Duodenal mucosa (tissue), 2 donors: ENCODE measurements at regions not wholly inside any gene's neighbourhood (a gene's known extent, or its start where the extent isn't known, plus 50 kb on each side); places are given as distances from the start of the nearest gene placed in this dataset.
"Not testable (repeated sequence)": the region's sequence is repeated elsewhere in the genome, so short reads cannot be mapped to it uniquely, and the experiment has no call there.

ENCODE experiments used
- H3K27ac ChIP-seq: one replicate; pipeline ENCODE4 v1.7.0; 2013; ENCODE audit warnings: low read depth, low read length
- H3K27me3 ChIP-seq, 2 donors: one replicate each; pipeline ENCODE4 v1.7.0; 2013; ENCODE audit warnings: low read length in 2 of 2, control low read depth in 1 of 2; ENCODE audit not compliant: insufficient read depth in 2 of 2, control insufficient read depth in 1 of 2
- H3K36me3 ChIP-seq, 2 donors: one replicate each; pipeline ENCODE4 v1.7.0; 2013; ENCODE audit warnings: low read length in 2 of 2, control low read depth in 1 of 2; ENCODE audit not compliant: insufficient read depth in 2 of 2, control insufficient read depth in 1 of 2
- H3K4me1 ChIP-seq, 2 donors: one replicate each; pipeline ENCODE4 v1.7.0; 2013; ENCODE audit warnings: low read length in 2 of 2, control low read depth in 1 of 2; ENCODE audit not compliant: insufficient read depth in 2 of 2, control insufficient read depth in 1 of 2
- H3K4me3 ChIP-seq, 2 donors: one replicate each; pipeline ENCODE4 v1.7.0; 2013; ENCODE audit warnings: low read length in 2 of 2, low read depth in 1 of 2
- H3K9ac ChIP-seq, 2 donors: one replicate each; pipeline ENCODE4 v1.7.0; 2013; ENCODE audit warnings: low read length in 2 of 2, low read depth in 1 of 2
- H3K9me3 ChIP-seq, 2 donors: one replicate each; pipeline ENCODE4 v1.7.0; 2013; ENCODE audit warnings: low read length in 2 of 2, control low read depth in 1 of 2; ENCODE audit not compliant: control insufficient read depth in 1 of 2

DNA sequence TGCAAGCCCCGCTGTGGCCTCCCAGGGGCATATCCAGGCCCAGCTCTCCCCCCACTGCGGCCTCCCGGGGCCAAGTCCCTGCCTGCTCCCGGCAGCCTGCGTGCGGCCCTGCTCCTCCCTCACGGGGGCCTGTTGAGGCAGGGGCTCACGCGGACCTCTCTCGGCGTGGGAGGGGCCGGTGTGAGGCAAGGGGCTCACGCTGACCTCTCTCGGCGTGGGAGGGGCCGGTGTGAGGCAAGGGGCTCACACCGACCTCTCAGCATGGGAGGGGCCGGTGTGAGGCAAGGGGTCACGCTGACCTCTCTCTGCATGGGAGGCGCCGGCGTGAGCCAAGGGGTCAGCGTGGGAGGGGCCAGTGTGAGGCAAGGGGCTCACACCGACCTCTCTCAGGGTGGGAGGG lies 251.2 kb upstream of the NUPR2 start:
- not testable (repeated sequence) for H3K27me3 ChIP-seq, H3K27ac ChIP-seq, H3K9ac ChIP-seq, H3K36me3 ChIP-seq, H3K4me1 ChIP-seq, H3K9me3 ChIP-seq, H3K4me3 ChIP-seq

DNA sequence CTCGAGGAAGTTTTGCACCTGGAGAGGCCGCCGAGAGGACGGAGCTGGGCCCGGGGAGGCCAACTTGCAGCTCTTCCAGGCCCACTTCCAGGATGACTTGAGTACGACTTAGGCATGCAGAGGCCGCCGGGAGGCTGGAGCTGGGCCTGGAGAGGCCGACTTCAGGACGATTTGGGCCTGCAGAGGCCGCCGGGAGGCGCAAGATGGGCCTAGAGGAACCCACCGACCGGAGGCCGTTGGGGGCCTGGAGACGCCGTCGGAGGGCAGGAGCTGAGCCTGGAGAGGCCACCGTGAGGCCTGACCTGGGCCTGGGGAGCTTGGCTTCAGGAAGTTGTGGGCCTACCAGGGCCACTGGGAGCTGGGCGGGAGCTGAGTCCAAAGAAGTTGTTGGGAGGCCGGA lies 250.5 kb upstream of the NUPR2 start:
- H3K4me3 ChIP-seq, H3K9me3 ChIP-seq, H3K9ac ChIP-seq, H3K36me3 ChIP-seq, H3K27me3 ChIP-seq, H3K27ac ChIP-seq, H3K4me1 ChIP-seq: not testable (repeated sequence)

DNA sequence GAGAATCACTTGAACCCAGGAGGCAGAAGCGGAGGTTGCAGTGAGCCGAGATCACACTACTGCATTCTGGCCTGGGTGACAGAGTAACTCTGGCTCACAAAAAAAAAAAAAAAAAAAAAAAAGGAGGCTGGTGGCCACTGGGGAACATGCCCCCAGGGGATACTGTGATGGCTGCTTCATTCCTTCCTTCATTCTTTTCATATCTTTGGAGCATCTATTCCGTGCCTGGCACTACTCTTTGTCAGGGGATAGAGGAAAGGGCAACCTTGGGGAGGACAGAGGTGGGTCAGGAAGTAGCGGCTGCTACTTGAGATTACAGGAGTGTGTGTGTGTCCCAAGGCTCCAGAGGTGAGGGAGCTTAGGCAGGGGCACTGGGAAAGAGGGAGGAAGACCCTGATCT lies 236.4 kb upstream of the NUPR2 start:
- not testable (repeated sequence) for H3K4me1 ChIP-seq, H3K27ac ChIP-seq, H3K9me3 ChIP-seq, H3K9ac ChIP-seq, H3K36me3 ChIP-seq, H3K4me3 ChIP-seq, H3K27me3 ChIP-seq

DNA sequence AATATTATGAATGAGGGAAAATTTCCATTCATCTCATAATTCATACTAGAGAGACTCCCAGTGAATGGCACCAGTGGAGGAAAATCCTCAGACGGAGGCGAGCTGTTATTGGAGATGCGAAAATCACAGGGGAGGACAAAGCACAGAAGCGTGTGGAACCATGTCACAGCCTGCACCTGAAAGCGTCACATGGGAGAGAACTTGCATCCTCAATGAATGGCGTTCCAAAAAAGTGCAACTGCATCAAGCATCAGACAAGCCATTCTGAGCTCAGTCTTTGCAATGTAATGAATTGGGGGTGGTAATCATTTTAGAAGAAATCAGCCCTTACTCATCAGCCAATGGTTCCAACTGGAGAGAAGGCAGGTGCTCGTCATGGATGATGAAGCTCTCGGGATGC lies 235.0 kb upstream of the NUPR2 start:
- not testable (repeated sequence) for H3K27me3 ChIP-seq, H3K36me3 ChIP-seq, H3K9ac ChIP-seq, H3K4me3 ChIP-seq, H3K9me3 ChIP-seq, H3K4me1 ChIP-seq, H3K27ac ChIP-seq

DNA sequence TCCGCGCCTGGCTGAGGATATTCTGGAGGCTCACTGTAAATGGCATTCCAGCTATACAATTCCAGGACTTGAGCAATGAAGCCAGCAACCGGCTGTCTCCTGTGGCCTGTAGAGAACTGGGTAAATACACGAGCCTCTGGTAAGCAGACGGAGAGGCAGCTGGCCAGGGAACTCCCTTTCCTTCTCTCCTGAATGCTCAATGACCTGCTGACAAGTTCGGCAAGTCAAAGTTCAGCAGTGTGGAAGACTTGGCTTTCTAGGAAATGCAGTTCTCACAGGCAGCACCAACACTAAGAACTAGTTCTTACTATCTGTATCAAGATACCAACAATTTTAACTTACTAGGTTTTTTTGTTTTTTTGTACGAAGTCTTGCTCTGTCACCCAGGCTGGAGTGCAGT lies 232.1 kb upstream of the NUPR2 start:
- not testable (repeated sequence) for H3K4me3 ChIP-seq, H3K36me3 ChIP-seq, H3K27me3 ChIP-seq, H3K9me3 ChIP-seq, H3K4me1 ChIP-seq, H3K27ac ChIP-seq, H3K9ac ChIP-seq

DNA sequence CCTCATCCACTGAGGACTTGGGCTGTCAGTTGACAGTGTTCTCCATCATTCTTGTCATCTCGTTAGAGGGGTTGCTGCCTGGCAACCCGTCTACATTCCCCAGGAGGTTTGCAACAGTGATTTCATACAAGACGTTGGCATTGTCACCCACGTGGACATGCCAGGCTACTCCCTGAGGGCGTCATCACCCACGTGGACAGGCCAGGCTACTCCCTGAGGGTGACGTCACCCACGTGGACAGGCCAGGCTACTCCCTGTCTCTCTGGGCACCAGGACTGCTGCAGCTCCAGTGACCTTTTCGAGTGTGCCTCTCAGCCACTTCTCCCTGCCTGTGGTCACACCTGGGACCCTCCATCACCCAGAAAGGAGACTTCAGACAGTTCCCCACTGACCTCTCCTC lies 212.1 kb upstream of the NUPR2 start:
- H3K27me3 ChIP-seq, H3K4me3 ChIP-seq, H3K36me3 ChIP-seq, H3K9me3 ChIP-seq, H3K27ac ChIP-seq, H3K4me1 ChIP-seq, H3K9ac ChIP-seq: not testable (repeated sequence)

DNA sequence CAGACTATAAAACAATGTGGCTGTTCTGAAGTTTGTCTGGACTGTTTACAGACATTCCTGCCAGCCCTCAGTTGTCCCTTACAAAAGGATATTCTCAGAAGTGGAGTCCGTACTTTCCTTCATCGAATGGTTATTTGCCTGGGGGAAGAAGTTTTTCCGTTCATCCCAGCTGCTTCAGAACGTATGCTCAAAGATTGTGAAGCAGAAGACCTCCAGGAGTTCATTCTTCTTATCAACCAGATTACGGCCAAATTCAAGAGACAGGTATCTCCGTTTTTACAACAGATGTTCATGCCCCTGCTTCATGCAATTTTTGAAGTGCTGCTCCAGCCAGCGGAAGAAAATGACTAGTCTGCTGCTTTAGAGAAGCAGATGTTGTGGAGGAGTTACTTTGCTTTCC lies 174.3 kb upstream of the NUPR2 start:
- H3K9ac ChIP-seq = no peak overlapping the region
- H3K27ac ChIP-seq = no peak overlapping the region
- H3K9me3 ChIP-seq = peaks cover 2 to 5% of the 10 kb centered on the region in 2 donors
- H3K4me1 ChIP-seq = no peaks in the 10 kb centered on the region
- H3K27me3 ChIP-seq = no peaks in the 10 kb centered on the region
- no peaks in the 10 kb centered on the region for H3K36me3 ChIP-seq
- H3K4me3 ChIP-seq = no peak overlapping the region

DNA sequence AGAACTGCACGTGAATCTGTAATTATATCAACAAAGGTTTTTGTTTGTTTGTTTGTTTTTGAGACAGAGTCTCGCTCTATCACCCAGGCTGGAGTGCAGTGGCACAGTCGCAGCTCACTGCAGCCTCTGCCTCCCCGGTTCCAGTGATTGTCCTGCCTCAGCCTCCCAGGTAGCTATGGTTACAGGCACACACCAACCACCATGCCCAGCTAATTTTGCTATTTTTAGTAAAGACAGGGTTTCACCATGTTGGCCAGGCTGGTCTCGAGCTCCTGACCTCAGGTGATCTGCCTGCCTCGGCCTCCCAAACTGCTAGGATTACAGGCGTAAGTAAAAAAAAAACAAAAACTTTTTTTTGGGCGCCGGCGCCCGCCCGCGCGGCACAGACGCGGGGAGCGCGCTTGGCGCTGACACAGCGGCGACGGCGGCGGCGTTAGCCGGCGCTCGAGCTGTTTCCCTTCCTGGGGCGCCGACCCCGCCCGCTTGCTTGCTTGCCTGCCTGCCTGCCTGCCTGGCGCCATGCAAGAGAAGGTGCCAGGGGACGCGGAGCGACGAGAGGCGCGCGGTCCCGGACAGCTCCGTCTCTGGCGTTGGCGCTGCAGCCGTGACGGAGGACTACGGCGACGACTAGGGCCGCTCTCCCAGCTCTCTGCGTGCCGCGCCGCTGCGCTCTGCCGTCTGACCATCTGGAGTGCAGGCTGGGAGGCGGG lies 171.4 kb upstream of the NUPR2 start:
- Histone ChIP-seq H3K4me3 (no peak overlapping the region), H3K9ac (no peak overlapping the region), H3K27ac (no peak overlapping the region), H3K4me1 (no peaks in the 10 kb centered on the region), H3K36me3 (no peaks in the 10 kb centered on the region), H3K27me3 (no peaks in the 10 kb centered on the region), H3K9me3 (no peaks in the 10 kb centered on the region)

DNA sequence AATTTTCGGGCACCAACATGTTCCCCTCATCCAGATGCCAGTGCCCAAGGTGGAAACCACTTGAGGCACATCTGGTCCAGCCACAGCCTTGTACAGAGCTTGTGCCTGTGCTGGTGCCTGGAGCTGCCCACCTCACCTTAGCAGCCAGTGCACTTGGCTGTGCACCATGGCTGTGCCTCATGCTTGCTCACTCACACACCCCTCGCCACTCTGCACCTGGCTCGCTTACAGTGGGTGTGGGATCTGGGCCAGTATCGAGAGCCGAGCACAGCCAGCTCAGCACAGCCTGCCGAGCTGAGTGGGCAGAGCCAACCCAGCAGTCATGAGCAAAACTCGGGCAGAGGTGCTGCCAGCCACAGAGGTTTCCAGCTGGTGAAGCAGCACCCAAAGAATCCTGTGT lies 139.9 kb upstream of the NUPR2 start:
- H3K4me1 ChIP-seq = no peaks in the 10 kb centered on the region
- H3K36me3 ChIP-seq = no peaks in the 10 kb centered on the region
- no peaks in the 10 kb centered on the region for H3K27me3 ChIP-seq
- no peak overlapping the region for H3K4me3 ChIP-seq
- H3K9me3 ChIP-seq = peaks cover 16 to 27% of the 10 kb centered on the region in 2 donors
- no peak overlapping the region for H3K27ac ChIP-seq
- H3K9ac ChIP-seq = no peak overlapping the region

DNA sequence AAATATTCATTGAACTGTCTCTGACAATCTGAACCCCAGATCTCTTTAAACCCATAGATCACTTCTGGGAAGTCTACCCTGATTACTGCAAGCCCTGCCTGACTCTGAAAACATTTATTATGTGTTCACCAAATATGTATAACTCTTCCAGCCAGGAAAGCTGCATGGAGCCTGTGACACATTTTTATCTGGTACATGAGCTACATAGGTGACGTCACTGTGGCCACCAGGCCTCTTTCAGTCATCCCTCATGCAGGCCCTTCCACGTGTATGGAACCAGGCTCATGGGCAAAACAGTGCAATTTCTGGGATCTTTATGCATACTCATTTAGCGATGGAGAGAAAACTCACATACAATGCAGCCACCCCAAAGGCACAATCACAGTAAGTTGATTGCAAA lies 133.9 kb upstream of the NUPR2 start:
- Histone ChIP-seq H3K4me1 (no peaks in the 10 kb centered on the region), H3K4me3 (no peak overlapping the region), H3K9me3 (peaks cover 16 to 18% of the 10 kb centered on the region in 2 donors), H3K27me3 (no peaks in the 10 kb centered on the region), H3K27ac (no peak overlapping the region), H3K36me3 (no peaks in the 10 kb centered on the region), H3K9ac (no peak overlapping the region)

DNA sequence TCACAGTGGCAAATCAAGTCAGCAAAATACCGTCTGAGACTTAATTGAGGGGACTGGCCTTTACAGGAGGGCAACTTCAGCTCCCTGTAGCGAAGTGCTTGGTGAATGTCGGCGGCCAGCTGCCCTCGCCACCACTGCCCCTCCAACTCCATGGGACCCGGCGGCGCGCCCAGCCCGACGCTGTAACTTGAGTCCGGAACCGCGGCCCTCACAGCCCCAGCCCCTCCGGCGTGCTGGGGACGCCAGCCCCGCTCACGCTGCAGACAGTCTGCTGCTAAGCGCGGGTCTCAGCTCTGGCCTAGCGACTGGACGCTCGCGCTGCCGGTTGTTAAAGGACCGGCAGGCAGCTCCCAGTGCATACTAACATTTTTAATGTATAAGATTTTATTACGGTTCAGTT lies 113.4 kb upstream of the NUPR2 start:
- no peak overlapping the region for H3K4me3 ChIP-seq
- no peak overlapping the region for H3K27ac ChIP-seq
- H3K9ac ChIP-seq = no peak overlapping the region
- H3K4me1 ChIP-seq = no peaks in the 10 kb centered on the region
- H3K9me3 ChIP-seq = peaks cover 0 to 5% of the 10 kb centered on the region in 2 donors
- H3K36me3 ChIP-seq = no peaks in the 10 kb centered on the region
- no peaks in the 10 kb centered on the region for H3K27me3 ChIP-seq
